ENCODE measurements at regions not wholly inside any gene's neighbourhood (a gene's known extent, or its start where the extent isn't known, plus 50 kb on each side); places are given as distances from the start of the nearest gene placed in this dataset.

DNA sequence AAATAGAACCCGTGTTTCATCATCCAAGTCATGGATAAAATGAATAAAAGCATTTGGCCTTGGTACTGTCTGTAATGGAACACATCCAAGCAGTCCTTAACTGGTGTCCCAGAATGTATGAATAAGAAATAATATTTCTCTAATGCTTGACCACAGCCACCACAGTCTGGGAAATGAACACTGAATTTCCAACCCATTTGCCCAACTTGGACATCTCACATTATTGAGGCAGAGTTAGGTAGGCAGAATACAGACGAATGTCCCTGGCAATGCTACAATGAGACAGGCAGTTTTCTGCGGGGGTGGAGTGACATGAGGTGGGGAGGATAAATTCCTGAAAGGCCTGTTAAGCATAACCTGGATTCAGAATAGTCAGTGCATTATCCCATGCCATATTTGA is 245.7 kb downstream of the ZIC1 start:
- TF ChIP-seq ZSCAN29 (IDR thresholded peaks at IDR 0.05): no peak
- no peak for TF ChIP-seq ETV6 (conservative IDR thresholded peaks at IDR 0.05 in 1 of 2, IDR thresholded peaks at IDR 0.05 in 1 of 2; ENCODE audit: borderline replicate concordance in 1 of 2, low read depth in 1 of 2)
- no peak for TF ChIP-seq POLR2A (IDR thresholded peaks at IDR 0.05; ENCODE audit: low read depth, low read length)
- no peak for TF ChIP-seq POLR2AphosphoS5 (IDR thresholded peaks at IDR 0.05; ENCODE audit: low read length)
- TF ChIP-seq NKRF (conservative IDR thresholded peaks at IDR 0.05): no peak
- TF ChIP-seq FOXM1 (IDR thresholded peaks at IDR 0.05; ENCODE audit: low read depth, low read length): no peak
- TF ChIP-seq, protein P1, sequence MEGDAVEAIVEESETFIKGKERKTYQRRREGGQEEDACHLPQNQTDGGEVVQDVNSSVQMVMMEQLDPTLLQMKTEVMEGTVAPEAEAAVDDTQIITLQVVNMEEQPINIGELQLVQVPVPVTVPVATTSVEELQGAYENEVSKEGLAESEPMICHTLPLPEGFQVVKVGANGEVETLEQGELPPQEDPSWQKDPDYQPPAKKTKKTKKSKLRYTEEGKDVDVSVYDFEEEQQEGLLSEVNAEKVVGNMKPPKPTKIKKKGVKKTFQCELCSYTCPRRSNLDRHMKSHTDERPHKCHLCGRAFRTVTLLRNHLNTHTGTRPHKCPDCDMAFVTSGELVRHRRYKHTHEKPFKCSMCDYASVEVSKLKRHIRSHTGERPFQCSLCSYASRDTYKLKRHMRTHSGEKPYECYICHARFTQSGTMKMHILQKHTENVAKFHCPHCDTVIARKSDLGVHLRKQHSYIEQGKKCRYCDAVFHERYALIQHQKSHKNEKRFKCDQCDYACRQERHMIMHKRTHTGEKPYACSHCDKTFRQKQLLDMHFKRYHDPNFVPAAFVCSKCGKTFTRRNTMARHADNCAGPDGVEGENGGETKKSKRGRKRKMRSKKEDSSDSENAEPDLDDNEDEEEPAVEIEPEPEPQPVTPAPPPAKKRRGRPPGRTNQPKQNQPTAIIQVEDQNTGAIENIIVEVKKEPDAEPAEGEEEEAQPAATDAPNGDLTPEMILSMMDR (IDR thresholded peaks at IDR 0.05 in 2 of 3, conservative IDR thresholded peaks at IDR 0.05 in 1 of 3; ENCODE audit: control insufficient read depth in 2 of 3, extremely low read depth in 1 of 3, insufficient read depth in 1 of 3, low read depth in 3 of 3, low read length in 3 of 3): no peak
- no peak for TF ChIP-seq RCOR1 (conservative IDR thresholded peaks at IDR 0.05; ENCODE audit: low read depth, low read length)
